GM19395 (cell line): ENCODE measurements at regions not wholly inside any gene's neighbourhood (a gene's known extent, or its start where the extent isn't known, plus 50 kb on each side); places are given as distances from the start of the nearest gene placed in this dataset.
"Not testable (repeated sequence)": the region's sequence is repeated elsewhere in the genome, so short reads cannot be mapped to it uniquely, and the experiment has no call there.

Experiments
- ATAC-seq: cut with Tn5 transposase; IDR thresholded peaks from one replicate; pipeline ENCODE4 v1.9.1; 2021; ENCODE audit warnings: mild to moderate bottlenecking, moderate library complexity; ENCODE audit not compliant: unreplicated experiment

DNA sequence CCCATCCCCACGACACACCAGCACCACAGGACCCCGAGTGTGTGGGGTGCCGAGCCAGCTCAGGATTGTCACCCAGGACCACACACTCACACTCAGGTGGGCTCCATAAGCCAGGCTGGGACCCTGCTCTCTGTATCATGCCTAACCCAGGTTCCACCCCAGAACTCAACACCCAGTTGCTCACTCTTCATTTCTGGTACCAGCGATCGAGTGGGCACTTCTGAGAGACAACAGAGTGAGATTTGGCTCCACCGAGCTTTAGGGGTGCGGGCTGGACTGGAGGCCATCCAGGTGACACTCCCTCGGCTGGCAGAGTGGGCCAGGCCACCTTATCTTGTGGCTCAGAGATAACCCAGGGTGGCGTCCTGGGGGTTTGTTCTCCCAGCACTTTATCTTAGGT lies 1323.8 kb downstream of the BRD1 start:
- no peak for ATAC-seq

DNA sequence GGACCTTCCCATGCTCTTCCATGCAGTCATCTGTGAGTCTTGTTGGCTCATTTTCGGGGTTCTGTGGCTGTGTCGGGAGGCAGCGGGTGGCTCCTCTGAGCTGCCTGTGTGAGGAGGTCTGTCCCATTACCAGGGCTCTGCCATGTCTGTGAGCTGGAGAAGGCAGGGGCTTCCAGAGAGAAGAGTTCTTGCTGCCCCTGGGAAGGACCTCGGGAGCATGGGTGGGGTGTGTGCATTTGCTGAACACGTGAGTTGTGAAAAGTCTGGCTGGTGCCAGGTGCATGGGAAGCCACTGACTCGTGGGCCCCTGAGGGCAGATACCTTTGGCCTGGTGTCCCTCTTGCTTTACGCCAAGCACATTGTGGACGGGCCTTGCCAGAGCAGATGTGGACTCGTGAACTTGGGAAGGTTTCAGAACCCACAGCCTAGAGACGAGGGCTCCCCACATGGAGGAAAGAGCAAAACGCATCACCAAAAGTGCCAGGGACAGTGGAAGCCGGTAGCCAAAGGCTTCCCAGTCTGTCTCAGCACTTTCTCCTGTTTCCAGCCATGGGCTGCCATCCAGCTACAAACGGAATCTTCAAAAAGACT lies 1324.5 kb downstream of the BRD1 start:
- no peak for ATAC-seq

DNA sequence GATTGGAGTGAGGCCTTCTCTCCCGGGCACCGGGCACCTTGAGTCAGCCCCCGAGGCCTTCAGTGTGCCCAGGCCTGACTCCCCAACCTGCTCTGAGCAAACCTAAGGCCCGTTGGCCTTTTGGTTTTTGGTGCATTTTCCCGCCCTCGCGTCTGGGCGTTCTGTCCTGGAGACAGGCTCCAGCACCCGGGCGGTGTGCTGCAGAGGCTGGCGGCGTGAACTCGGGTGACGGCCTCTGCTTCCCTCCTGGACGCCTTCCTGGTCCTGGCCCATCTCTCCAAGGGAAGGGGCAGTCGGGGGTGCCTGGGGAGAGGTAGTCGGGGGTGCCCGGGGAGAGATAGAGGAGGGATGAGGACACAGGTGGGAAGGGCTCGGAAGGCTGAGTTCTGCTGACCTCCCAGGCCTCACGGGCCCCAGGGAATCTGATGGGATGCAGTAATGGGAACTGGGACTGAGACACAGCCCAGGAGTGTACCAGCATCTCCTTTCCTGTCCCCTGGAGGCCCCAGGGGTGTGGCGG lies 1326.4 kb downstream of the BRD1 start:
- ATAC-seq, result no peak

DNA sequence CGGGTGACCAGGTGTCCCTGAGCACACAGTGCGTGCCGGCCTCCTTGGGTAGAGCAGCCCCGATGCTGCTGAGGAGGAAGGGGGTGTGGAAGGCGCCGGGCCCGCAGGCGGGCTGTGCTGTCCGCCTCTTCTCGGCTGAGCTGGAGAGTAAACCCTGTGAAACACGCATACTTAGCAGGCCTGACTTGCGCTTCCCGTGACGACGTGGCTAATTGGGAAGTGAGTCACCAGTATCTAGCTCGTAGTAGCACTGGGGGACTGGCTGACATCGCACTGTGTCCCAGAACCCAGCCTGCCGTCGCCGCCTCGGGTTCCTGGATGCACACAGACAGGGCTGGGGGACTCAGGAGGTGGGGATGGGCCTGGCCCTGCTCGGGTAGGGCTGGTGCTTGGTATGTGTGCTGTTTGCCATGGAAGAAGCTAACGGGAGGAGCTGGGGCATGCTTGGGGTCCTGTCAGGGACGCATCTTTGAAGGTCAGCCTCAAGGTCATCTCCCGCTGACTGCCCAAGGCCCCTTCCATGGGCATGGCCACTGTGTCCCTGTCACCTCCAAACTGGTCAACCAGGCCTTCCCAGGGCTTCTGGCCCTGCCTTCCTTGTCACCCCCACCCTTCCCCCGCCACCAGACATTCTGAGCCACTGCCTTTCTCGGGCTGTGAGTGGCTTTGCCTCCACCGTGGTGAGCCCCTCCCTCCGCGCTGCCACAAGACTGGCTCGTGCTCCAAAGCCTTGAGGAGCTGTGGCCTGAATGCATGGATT lies 1327.0 kb downstream of the BRD1 start:
- ATAC-seq, result no peak

DNA sequence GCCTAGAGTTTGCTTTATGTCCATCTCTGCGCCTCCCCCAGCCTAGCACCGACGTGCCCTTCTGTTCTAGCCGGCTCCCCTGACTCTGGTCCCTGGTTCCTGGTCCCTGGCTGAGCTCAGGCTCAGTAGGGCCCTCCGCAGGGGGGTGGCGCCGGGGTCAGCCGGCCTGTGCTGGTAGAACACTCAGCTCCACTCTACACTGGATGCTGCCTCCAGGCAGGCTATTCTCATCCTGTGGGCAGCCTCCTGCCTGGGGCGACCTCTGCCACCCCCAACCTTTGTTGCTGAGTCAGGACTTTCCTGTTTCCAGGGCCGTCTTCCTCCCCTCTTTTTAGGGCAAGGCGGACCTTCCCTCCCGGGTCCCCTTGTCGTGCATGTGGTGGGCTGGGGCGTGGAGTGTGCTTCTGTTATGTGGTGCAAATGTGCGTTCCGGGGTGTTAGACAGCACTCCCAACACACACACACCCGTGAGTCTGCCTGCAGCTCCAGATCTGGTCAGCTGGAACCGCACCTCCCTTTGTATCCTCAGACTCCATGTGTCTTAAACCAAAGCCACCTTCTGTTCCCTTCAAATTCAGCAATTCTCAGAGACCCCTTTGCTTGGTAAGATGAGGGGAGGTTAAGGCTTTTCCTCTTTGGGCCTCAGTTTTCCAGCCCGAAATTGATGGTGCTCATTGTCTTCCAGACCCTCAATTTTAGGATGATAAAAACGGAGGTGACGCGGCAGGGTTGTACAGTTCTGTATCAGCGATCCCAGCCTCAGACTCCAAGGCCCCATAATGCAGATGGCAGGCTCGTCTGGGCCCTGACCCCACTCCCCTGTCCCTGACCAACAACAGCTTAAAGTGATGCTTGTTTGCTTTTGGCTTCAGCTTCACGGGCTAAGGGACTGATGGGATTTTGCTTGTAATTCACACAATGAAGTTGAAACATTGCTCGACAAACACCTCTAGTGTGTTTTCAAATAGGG lies 1327.9 kb downstream of the BRD1 start:
- ATAC-seq, result no peak

DNA sequence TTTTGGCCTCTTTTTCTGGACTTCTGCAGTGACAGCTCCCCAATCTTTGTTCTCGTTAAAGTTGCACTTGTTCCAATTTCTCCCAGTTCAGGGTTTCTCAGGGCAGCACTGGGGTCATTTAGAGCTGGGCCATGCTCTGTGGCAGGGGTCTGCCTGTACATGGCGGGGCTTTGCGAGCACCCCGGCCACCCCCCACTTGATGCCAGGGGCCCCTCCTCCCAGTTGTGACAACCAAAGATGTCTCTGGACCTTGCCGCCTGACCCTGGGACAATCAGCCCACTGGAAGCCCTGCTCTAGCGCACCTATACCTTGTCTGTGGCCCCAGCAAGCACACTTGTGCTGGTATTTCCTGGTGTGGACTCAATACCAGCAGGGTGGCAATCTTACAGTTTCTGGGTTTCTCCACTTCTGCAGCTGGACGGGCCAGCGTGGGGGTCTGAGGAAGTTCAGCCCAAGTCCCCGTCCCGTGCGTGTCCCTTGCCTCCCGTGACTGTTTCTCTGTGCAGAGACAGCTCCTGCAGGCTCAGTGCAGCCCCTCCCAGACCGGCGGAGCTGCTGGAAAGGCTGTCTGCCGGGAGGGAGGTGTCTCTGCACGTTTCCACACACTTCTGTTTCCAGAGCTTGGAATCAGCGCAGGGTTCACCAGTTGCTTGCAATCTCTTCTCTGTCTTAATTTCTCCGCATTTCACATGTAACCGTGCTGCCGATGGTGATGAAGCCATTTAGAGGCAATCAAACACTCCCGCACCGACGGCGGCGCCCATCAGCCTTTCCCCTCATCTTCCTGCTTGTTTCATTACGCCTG lies 1328.9 kb downstream of the BRD1 start:
- no peak for ATAC-seq

DNA sequence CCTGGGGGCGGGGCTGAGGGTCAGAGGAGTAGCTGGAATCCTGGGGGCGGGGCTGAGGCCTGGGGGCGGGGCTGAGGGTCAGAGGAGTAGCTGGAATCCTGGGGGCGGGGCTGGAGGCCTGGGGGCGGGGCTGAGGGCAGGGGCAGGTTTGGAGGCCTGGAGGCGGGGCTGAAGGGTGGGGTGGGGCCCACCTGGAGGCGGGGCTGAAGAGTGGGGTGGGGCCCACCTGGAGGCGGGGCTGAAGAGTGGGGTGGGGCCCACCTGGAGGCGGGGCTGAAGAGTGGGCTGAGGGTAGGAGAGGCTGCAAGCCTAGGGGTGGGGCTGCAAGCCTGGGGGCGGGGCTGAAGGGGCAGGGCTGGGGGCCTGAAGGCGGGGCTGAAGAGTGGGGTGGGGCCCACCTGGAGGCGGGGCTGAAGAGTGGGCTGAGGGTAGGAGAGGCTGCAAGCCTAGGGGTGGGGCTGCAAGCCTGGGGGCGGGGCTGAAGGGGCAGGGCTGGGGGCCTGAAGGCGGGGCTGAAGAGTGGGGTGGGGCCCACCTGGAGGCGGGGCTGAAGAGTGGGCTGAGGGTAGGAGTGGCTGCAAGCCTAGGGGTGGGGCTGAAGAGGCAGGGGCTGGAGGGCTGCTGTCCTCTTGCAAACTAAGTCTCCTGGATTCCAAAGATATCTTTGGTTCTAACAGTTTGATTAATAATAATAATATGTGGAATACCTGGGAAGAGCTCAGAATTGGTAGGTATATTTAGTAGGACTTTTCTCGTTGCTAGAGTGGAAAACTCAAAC lies 1329.7 kb downstream of the BRD1 start:
- not testable (repeated sequence) for ATAC-seq

DNA sequence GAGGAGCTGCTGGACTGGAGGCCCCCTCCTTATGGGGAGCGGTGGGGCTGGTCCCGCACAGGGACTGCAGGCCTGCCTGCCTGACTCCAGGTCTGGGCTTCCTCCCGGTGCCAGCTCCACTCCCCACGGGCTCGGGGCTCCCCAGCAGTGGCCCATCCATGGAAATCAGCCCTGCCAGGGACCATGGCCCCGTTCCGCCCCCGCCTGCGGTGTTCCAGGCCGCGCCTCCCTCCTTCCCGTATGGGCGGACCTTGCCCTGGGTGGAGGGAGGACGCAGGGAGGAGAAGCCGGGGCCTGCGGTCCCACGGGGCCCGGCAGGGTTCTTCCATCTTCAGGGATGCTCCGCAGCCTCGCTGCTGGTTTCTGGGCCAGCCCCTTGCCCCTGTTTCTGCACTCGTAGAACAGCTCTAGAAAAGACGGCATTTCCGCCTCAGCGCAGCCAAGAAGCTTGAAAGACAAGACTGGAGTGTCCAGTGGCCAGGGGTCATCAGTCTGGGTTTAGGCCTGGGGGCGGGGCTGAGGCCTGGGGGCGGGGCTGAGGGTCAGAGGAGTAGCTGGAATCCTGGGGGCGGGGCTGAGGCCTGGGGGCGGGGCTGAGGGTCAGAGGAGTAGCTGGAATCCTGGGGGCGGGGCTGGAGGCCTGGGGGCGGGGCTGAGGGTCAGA lies 1330.6 kb downstream of the BRD1 start:
- no peak for ATAC-seq

DNA sequence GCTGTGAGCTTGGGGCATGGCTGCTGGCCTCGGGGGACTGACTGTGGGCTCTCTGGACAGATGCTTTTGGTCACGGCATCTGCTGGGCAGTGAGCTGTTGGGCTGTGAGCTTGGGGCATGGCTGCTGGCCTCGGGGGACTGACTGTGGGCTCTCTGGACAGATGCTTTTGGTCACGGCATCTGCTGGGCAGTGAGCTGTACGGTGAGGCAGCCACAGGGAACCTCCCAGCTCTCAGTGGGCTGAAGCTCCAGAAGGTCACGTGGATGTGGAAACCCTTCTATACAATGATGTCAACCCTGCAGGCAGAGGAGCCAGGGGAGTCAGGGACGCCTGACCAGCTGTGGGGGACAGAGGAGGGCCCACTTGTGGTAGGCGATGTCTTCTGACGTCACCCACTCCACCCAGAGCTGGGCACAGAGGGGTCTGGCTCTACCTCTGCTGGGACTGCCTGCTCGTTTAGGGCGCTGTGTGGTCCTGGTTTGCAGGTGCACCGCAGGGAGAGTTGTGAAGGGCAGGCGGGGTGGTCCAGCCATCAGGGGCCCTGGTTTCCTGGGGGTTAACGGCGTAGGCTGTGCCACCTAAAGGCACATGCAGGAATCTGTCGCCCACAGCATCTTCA lies 1331.3 kb downstream of the BRD1 start:
- ATAC-seq, result no peak

DNA sequence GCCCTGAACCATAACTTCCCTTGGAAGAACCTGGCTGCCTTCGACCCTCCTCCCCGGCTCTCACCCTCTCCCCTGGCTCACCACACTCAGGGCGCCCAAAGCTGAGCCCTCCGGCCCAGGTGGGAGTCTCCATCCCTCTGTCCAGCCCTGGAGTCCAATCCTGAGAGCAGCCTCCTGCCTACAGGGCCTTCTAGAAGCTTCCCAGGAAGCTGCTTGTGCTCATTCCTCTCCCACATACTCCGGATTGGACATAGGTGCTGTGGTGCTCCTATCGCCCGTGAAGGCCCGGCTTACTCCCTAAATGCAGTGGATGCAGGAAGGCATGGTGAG lies 1332.0 kb downstream of the BRD1 start:
- ATAC-seq, result no peak

DNA sequence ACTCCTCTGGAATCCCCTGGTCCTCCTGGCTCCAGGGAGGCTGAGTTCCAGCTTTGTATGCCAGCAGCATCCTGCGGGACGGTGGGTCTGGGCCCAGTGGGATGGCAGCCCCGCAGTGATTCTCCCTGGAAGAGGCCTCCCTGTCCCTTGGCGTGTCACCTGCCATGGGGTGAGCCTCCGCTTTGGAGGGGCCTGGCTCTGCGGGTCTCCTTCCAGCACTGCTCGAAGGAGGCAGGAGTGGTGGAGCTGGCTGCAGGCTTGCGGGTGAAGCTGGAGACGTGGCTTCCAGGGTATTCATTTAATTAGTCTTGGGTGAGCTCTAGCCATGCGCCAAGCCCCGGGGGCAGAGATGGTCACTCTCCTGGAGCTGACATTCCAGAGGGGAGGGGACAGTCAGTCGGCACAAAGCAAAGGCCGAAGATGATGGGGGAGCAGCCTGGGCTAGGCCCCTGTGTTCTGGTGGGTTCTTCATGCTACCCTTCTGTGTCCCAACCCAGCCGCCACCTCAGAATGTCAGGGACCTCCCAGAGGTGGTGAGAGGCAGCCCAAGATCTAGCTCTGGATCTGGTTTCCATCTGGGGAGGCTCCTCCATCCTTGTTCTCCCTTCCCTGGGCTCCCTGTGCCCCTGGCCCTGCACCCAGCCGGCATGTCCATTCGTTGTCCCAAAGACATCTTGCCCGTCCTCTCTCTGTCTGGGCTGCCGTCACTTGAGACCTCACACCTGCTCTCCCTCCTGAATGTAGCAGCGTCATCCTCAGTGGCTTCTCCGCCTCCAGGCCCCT lies 1332.5 kb downstream of the BRD1 start:
- no peak for ATAC-seq

DNA sequence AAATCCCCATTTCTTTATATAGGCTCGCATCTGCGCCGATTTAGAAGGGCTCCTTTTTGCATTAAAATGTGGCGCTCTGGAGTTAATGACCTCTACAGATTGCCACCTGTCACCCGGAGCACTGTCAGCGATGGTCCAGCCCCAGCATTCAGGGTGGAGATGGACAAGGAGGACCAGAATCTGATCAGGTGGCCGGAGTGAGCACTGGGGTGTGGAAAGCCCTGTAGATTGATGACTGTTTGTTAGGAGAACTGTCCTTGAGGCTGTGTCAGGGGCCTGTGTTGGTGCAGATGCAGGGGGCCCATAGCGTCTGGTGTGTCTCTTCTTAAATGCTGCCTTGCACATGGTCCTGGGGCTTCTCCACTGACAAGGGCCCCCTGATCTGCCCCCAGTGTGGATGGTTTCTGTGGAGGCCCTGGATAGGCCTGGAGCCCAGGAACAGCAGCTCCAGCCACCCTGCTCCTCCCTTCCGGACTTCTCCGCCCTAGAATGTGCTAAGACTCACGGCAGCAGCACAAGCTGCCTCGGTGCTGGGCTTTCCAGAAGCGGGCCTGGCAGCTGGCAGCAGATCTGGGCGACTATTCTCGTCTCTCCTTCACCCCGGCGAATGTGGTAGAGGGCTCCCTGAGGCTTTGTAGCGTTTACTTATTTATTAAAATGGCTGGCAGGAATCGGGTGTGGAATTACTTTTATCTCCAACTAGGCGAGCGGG lies 1333.3 kb downstream of the BRD1 start:
- no peak for ATAC-seq

DNA sequence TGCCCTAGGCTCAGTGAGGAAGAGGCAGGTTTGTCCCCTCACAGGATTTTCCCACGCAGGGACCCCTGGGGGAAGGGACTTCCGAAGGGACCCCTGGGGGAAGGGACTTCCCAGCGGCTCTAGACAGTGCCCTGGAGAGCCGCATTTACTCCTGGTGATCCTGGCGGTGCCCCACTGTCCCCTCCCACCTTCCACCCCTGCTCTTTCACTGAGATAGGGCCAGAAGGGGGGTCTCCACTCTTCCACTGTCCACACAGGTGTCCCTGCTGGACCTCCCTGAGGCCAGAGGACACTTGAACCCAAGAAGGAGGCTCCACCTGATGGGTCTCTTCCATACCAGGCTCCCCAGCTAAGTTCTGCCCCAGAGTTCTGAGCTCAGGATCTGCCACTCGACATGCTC lies 1333.9 kb downstream of the BRD1 start:
- ATAC-seq, result no peak

DNA sequence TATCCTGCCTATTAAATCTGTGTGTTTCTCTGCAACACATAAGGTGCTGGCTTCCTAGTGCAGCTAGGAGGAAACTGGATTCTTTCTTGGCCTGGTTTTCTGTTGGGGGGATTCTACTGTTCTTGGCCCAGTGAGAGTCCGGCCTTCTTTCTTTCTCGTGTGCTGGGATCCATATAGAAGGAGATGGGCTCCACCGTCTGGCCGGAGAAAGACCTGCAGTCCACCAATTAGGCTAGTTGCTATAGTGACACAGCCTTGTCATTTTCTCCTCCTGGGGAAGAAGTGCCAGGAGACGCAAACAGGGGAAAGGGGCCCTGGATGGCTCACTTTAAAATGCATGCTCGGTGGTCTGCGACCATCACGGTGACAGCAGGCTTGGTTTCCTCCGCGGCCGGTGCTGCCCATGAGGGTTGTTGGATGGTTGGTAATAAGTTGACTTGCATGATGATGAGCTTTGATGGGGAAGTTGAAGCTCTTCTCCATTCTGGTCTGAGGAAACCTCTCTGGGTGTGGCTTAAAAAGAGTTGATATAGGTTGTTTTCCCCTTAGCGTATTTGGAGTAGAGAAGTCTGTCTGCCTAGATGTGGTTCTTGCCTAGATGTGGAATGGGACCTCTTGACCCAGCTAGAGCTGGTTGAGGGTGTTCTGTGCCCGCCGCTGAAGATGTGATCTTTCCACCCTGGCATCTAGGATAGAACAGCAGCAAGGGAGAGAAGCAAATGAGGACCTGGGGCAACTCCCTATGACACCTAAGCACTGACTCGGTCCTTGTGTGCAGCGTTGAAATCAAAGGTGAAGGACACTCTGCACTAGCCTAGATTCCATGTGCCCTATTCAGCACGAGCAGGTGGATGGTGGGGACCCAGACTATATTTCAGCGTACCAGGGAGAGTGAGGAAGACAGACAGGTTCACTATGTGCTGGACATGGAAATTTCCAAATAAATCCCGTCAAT lies 1335.0 kb downstream of the BRD1 start:
- ATAC-seq, result no peak

DNA sequence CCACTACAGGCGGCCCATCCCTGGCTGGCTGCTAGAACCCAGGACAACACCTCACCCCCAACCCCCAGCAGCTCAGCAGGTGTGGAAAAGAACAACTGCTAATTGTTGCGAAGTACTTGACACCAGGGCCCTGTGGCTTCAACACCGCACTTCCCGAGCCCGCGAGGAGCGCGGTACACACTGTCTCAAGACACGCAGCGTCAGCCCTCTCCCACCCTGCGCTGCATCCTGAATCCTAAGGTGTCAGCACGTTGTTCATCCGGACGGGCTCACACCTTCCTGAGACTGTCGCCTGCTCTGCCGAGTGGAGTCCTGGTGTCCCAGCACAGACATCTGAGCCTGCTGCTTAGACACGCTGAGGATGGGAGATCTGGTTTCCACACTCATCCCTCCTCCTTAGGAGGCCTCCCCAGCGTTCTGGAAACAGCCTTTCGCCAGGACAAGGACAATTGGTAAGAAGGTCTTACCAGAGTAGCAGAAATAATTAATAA lies 1336.2 kb downstream of the BRD1 start:
- no peak for ATAC-seq
